ENCODE measurements at regions not wholly inside any gene's neighbourhood (a gene's known extent, or its start where the extent isn't known, plus 50 kb on each side); places are given as distances from the start of the nearest gene placed in this dataset.

- DNase-seq (ENCODE audit: low read depth in 4 of 4, low spot score in 3 of 4), result no peak
These were observed 140.6 kb downstream of the URI1 start for GRCh38 chr19:30082611-30083010.

DNA sequence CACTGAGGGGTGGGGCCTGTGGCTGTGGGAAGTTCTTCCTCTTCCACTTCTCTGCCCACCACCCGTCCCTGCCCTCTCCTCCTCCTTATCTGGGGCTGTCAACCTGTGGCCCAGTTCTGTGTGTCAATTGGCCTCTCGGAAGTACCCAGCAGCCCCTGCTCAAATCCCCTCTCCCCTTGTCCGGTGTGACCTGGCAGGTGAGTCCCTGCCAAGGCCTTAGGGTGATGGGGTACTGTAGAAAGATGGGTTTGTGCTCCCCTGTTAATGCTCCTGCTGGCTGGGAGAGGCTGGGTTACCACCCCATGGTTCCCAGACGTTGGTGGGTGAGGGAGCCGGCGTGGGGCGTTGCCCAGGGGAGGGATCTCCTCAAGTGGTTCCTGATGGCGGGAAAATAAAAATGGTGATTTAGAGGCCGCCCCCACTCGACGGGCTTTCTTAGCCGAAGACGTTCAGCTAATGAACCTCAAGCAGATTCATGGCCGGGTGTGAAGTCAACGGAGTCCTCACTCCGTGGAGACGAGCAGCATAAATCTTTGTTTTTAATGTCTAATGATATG, 141.2 kb downstream of the URI1 start:
- no peak for DNase-seq (ENCODE audit: low read depth in 4 of 4, low spot score in 3 of 4)

GRCh38 chr19:30083701-30084156, 141.7 kb downstream of the URI1 start:
- DNase-seq (ENCODE audit: low read depth in 4 of 4, low spot score in 3 of 4), result no peak

DNA sequence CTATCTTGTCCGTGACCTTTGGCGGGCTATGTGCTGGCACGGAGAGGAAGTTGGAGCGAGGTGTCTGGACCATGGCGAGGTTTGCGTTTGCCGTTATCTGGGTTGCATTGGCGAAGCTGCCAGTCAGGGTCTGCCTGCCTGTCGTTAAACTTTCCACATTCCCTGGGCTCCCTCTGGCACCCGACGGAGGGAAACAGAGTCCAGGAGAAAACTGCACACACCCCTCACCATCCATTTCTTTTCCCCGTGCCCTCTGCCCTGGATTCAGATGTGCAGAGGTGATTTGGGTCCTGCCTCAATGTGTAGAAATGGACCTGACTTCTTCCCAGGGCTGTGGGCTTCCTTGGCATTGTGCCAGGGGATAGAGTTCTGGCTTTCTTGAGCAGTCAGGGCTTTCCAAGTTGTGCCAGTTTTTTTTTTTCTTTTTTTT, 142.4 kb downstream of the URI1 start:
- no peak for DNase-seq (ENCODE audit: low read depth in 4 of 4, low spot score in 3 of 4)

DNA sequence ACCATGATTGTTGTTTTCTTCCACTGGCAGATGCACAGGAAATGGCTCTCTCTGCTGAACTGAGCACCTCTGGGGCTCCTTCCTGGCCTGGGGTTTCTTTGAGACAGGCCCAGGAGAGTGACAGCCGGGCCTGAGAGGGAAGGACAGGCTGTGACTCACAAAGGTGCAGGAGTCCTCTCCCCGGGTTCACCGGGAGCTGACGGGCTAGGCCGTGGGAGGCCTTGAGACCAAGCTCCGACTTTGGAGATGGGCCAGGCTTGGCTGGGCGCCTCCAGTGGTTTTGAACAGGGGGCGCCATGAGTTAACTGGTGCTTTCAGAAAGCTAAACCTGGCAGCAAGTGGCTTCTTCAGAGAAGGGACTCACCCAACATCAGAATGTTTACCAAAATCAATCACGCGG, 143.4 kb downstream of the URI1 start:
- DNase-seq (ENCODE audit: low read depth in 4 of 4, low spot score in 3 of 4), result no peak

GRCh38 chr19:30086220-30086619, 144.2 kb downstream of the URI1 start:
- no peak for DNase-seq (ENCODE audit: low read depth in 4 of 4, low spot score in 3 of 4)

GRCh38 chr19:30086916-30087315, 144.9 kb downstream of the URI1 start:
- no peak for DNase-seq (ENCODE audit: low read depth in 4 of 4, low spot score in 3 of 4)

DNA sequence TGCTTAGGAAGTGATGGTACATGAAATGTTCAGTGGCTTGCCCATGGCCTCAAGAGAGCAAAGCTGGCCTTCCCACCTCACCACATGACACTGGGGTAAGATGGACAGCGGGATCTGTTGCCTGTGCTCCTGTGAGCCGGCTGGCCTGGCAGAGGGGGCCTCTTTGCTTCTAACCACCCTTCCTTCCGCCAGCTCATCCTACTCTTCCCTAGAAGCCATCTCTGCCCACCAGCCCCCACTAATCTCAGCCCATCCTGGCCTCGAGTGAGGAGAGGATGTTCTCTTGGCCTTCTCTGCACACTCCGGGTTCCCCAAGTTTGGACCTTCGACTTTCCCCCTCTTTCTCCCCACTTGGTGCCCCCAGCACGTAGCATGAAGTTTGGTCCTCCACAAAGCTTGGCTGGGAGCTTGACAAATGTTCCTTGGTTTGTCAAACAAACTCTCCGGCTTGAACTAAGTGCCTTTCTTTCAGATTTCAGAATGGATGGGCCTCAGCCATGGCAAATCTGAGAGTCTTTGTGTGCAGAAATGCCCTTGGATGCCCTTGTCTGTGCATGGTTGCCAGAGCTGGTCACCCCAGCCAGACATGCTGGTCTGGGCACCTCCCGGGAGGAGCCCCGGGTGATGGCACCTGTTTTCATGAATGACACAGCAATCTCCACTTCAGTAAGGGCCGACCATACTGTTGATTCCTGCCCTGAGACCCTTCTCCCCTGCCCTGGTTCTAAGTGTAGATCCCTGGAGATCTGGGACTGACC, 145.5 kb downstream of the URI1 start:
- DNase-seq (ENCODE audit: low read depth in 4 of 4, low spot score in 3 of 4), result no peak

- no peak for DNase-seq (ENCODE audit: low read depth in 4 of 4, low spot score in 3 of 4)
These were observed 146.5 kb downstream of the URI1 start for GRCh38 chr19:30088567-30088966.

DNA sequence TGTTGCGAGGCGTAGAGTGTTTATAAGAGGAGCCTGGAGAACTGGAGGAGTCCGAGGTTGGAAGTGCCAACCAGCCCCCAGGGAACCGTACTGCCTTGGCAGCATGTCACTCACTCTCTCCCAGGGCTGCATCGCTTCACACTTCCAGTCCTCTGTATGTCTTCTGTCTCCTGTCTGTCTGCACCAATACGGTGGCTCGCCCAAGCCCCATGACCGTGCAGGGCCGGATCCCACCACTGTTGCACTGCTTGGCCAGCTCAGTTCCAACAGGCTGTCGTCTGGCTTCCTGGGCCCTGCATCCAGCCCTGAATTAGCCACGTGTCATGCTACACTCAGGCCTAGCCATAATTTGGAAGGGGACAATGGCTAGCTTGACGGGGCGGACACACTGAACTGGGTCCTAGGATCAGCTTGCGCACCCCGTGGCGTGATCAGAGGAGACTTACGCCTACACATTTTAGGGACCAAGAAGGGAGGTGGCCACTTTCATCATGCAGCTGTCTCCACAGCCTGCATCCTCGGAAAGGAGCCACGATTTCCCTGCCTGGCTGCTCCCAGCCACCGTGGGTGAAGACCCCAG, 147.1 kb downstream of the URI1 start:
- DNase-seq (ENCODE audit: low read depth in 4 of 4, low spot score in 3 of 4), result no peak

DNA sequence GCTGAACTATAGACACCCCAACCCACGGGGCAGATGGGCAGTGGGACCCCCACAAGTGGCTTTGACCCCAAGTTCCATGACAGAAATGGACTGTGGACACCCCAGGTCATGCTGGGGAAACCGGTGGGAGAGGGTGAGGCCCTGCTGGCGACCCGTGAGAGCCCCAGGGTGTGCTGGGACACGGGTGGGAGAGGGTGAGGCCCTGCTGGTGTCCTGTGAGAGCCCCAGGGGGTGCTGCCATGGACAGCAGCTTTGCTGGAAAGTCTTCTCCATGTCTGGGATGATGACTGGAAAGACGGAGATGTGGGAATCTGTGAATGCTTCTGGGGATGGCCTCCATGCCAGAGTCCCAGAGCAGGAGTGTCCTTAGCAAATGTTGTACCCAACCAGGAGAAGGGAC, 148.4 kb downstream of the URI1 start:
- DNase-seq (ENCODE audit: low read depth in 4 of 4, low spot score in 3 of 4), result no peak

GRCh38 chr19:30090963-30091362, 148.9 kb downstream of the URI1 start:
- no peak for DNase-seq (ENCODE audit: low read depth in 4 of 4, low spot score in 3 of 4)

DNA sequence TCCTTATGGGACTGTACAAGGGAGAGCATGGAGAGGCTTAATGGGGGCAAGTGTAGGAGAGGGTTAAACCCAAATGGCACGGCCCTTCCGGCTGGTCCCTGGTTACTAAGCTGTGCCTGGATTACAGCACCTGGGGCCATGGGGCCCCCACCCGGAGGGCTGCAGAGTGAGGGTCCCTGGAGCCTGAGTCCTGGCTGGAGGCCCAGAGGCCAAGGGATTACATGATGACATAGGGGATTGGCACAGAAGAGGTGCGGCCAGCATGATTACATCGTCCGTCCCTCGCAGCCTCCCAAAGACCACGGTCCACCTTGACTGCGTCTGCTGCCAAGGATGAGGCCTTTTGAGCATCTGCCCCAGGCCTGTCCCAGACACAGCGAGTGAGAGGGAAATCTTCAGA, 149.4 kb downstream of the URI1 start:
- no peak for DNase-seq (ENCODE audit: low read depth in 4 of 4, low spot score in 3 of 4)

DNA sequence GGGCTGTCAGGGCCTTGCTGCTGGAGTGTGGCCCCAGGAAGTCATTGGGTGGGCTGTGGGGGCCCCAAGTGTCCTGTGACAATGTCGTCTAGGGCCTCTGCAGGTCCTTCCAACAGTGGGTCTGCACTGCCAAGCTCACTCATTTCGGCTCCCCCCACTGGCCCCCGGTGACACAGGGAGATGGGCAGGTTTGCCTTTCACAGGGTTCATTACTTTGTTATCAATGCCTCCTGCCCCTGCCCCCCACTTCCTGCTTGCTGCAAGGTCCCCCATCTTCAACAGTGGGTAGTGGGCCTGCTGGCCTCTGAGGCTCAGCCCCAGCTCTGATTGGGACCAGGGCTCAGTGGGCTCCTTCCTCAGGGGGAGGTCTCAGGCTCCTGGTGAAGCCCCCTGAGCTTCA, 149.8 kb downstream of the URI1 start:
- no peak for DNase-seq (ENCODE audit: low read depth in 4 of 4, low spot score in 3 of 4)

DNA sequence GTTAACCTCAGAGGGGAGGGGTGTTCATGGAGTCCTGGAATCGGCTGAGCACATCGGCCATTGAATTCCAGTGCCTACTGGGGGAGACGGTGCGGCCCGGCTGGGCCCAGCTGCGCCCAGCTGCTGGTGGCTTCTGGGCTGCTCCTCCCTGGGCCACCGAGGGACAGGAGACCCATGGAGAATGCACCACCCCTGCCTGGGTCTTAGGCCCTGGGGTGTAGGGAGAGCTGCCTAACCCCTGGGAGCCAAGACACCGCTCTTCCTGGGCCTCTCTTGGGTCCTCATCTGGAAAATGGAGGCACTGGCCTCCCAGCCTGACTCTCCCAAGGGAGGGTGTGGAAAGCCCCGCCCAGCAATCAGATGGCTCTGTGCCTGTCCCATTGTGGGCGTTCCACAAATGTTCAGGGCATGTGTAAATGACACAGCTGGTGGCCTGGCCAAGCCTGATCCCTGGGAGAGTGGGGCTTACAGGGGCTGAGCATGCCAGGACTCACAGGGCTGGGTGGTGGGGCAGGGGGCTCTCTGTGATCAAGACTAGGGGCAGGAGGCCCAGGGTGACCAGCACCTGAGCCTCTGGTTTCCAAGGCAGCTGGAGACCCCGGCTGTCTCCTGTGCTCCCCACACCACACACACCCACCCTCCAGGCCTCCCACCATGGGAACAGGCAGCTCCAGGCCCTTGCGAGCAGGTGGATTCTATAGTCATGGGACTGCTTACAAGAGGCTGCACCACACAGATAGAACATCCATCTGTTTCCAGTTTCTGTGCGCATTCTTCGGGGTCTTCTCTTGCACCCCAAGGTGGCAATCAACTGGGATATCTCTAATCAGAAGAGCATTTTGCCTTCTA, 150.9 kb downstream of the URI1 start:
- no peak for DNase-seq (ENCODE audit: low read depth in 4 of 4, low spot score in 3 of 4)

- DNase-seq (ENCODE audit: low read depth in 4 of 4, low spot score in 3 of 4), result no peak
These were observed 152.1 kb downstream of the URI1 start for GRCh38 chr19:30093966-30094755.

DNA sequence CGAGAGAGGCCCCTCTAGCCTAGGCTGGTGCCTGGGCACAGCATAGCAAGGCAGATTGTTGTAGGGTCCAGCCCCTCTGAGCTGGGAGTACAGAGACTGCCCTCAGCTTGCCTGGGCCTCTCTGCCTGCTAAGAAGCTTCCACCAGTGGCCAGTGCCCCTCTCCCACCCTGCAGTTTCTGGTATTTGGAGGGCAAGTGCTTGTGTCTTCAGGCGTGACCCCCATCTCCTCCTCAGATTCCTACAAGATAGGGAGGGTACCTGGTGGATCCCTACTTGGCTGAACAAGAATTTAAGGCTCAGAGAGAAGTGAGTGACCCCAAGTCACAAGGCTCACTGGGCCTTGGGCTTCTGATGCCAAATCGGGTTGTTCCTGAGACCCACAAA, 152.7 kb downstream of the URI1 start:
- DNase-seq (ENCODE audit: low read depth in 4 of 4, low spot score in 3 of 4), result no peak

DNA sequence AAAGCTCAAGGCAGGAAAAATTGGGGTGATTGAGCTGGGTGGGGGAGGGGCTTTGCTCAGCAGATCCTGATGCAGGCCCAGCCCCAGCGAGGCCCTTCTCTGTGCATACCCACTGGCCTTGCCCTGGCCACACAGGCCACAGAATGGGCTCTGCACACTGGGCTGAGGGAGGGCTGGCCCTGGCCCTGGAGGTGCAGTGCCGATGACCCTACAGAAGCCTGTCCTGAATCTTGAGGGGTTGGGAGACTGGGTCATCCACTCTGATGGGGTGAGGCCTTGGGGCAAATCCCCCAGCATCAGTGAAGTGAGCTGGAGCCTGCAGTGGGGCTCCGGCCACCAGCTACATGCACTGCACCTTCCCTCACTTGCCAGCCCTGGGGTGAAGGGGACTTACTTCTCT, 153.1 kb downstream of the URI1 start:
- DNase-seq (ENCODE audit: low read depth in 4 of 4, low spot score in 3 of 4), result no peak

- DNase-seq (ENCODE audit: low read depth in 4 of 4, low spot score in 3 of 4), result no peak
These were observed 154.7 kb downstream of the URI1 start for GRCh38 chr19:30096596-30097370.
